Stimulated activated CD4-positive, alpha-beta T cell treated with anti-CD3 and anti-CD28 coated beads, TNF-alpha, amount 100 ng/mL, for 48 hours (primary cell): ENCODE measurements at regions not wholly inside any gene's neighbourhood (a gene's known extent, or its start where the extent isn't known, plus 50 kb on each side); places are given as distances from the start of the nearest gene placed in this dataset.

Experiments used
- DNase-seq, 3 donors: peaks; one replicate each; pipeline ENCODE4 v3.0.0-alpha.2; 2020; ENCODE audit warnings: low read depth in 3 of 3

GRCh38 chr13:34546344-34547250 lies 395.5 kb upstream of the NBEA start:
- no peak for DNase-seq

- DNase-seq: no peak
Observed at GRCh38 chr13:34547929-34548328, 394.1 kb upstream of the NBEA start.

- DNase-seq: no peak
Observed at GRCh38 chr13:34553376-34553775, 388.7 kb upstream of the NBEA start.

GRCh38 chr13:34555988-34556387 lies 386.1 kb upstream of the NBEA start:
- DNase-seq: no peak

- no peak for DNase-seq
Observed at GRCh38 chr13:34561033-34561432, 381.0 kb upstream of the NBEA start.

GRCh38 chr13:34567597-34567996 lies 374.5 kb upstream of the NBEA start:
- DNase-seq: no peak

- DNase-seq: no peak
Observed at GRCh38 chr13:34570698-34571353, 371.2 kb upstream of the NBEA start.

GRCh38 chr13:34571716-34572115 lies 370.4 kb upstream of the NBEA start:
- DNase-seq: no peak

GRCh38 chr13:34577051-34577450 lies 365.0 kb upstream of the NBEA start:
- no peak for DNase-seq

- DNase-seq: no peak
Observed at GRCh38 chr13:34578471-34578870, 363.6 kb upstream of the NBEA start.

GRCh38 chr13:34578917-34579316 lies 363.2 kb upstream of the NBEA start:
- DNase-seq: no peak

GRCh38 chr13:34583181-34583580 lies 358.9 kb upstream of the NBEA start:
- DNase-seq: no peak

GRCh38 chr13:34587576-34587975 lies 354.5 kb upstream of the NBEA start:
- DNase-seq: no peak

- no peak for DNase-seq
Observed at GRCh38 chr13:34588362-34588761, 353.7 kb upstream of the NBEA start.

- DNase-seq: no peak
Observed at GRCh38 chr13:34589581-34589980, 352.5 kb upstream of the NBEA start.

GRCh38 chr13:34591129-34591528 lies 350.9 kb upstream of the NBEA start:
- no peak for DNase-seq

GRCh38 chr13:34591900-34592529 lies 350.1 kb upstream of the NBEA start:
- no peak for DNase-seq

GRCh38 chr13:34593658-34594057 lies 348.4 kb upstream of the NBEA start:
- no peak for DNase-seq

GRCh38 chr13:34594507-34594906 lies 347.6 kb upstream of the NBEA start:
- DNase-seq: no peak

GRCh38 chr13:34608331-34608730 lies 333.7 kb upstream of the NBEA start:
- no peak for DNase-seq

GRCh38 chr13:34611671-34612070 lies 330.4 kb upstream of the NBEA start:
- no peak for DNase-seq

- no peak for DNase-seq
Observed at GRCh38 chr13:34617473-34618083, 324.5 kb upstream of the NBEA start.
